HepG2 (cell line): ENCODE measurements at regions not wholly inside any gene's neighbourhood (a gene's known extent, or its start where the extent isn't known, plus 50 kb on each side); places are given as distances from the start of the nearest gene placed in this dataset.
A peak's percentile ranks its signal among the peaks of the same experiment; 100 is the strongest.

Experiments
- ATAC-seq: fragments of 200-7000 bp; cut with Tn5 transposase; 3 replicates; pipeline ENCODE4 v1.9.1; 2020; ENCODE audit warnings: mild to moderate bottlenecking, moderate library complexity
- BruUV-seq: library from RNA; stranded (reverse); fragments of 400-500 nt; replicated peaks from 2 replicates; lab custom pipeline; 2021; lab: Mats Ljungman, UMichigan
- CTCF ChIA-PET: fragments of 300-600 bp; formaldehyde crosslinking; extraction: SDS; loops from one replicate; lab custom pipeline; 2021; ENCODE audit warnings: low total read pairs, inconsistent platforms, low intra/inter-chr PET ratio; lab: Yijun Ruan, JAX
- POLR2A ChIA-PET: fragments of 350-600 bp; sonication (Branson Sonifier 250); formaldehyde crosslinking; loops from one replicate; lab custom pipeline; 2020; ENCODE audit warnings: antibody characterized with exemption, inconsistent platforms; lab: Yijun Ruan, JAX
- DNase-seq: peaks from one replicate; pipeline ENCODE4 v3.0.0-alpha.2; 2015; ENCODE audit warnings: low spot score
- FAIRE-seq: peaks from 3 replicates; lab custom pipeline; 2011; peaks lifted over from hg19 to GRCh38; lab: Jason Lieb, UNC
- H2AFZ ChIP-seq: one replicate; pipeline ENCODE4 v1.6.1; 2011; ENCODE audit warnings: low read length, inconsistent platforms
- H3K27ac ChIP-seq: fragments of 300-600 bp; 3 replicates; pipeline ENCODE4 v1.8.0; 2011; ENCODE audit warnings: mixed run types, mild to moderate bottlenecking, mixed read lengths, low read length, inconsistent platforms; ENCODE audit not compliant: insufficient read depth; ENCODE audit errors: extremely low read length
- H3K27me3 ChIP-seq, 2 experiments: fragments of 200-600 bp in 1 of 2; 2 replicates in 1 of 2; 3 replicates in 1 of 2; pipeline versions ENCODE4 v1.6.0 to v1.8.0; 2011; ENCODE audit warnings: low read length in 2 of 2, mild to moderate bottlenecking in 2 of 2, moderate library complexity in 2 of 2, inconsistent platforms in 1 of 2; ENCODE audit not compliant: insufficient read depth in 2 of 2, control insufficient read depth in 1 of 2
- H3K36me3 ChIP-seq, 2 experiments: fragments of 200-600 bp in 1 of 2; replicated peaks in 1 of 2; 2 replicates in 1 of 2; 3 replicates in 1 of 2; pipeline versions ENCODE4 v1.5.1 to v1.8.0; 2011; ENCODE audit warnings: low read length in 2 of 2, inconsistent platforms in 1 of 2; ENCODE audit not compliant: insufficient read depth in 2 of 2, control insufficient read depth in 1 of 2
- H3K4me1 ChIP-seq: 2 replicates; pipeline ENCODE4 v1.5.1; 2012; ENCODE audit warnings: low read length, inconsistent platforms; ENCODE audit not compliant: insufficient read depth
- H3K4me2 ChIP-seq: 2 replicates; pipeline ENCODE4 v1.6.0; 2011; ENCODE audit warnings: low read depth, low read length, inconsistent platforms
- H3K4me3 ChIP-seq, 3 experiments: fragments of 200-600 bp in 1 of 3; sonication (generic), shearing (Covaris generic) in 1 of 3; replicated peaks in 1 of 3; 2 replicates each; pipeline ENCODE4 v1.5.1; 2011 to 2016; ENCODE audit warnings: low read length in 3 of 3, inconsistent platforms in 2 of 3, low read depth in 2 of 3, mild to moderate bottlenecking in 2 of 3, control low read depth in 1 of 3, mixed read lengths in 1 of 3; ENCODE audit not compliant: insufficient read depth in 1 of 3
- H3K79me2 ChIP-seq: one replicate; pipeline ENCODE4 v1.6.1; 2011; ENCODE audit warnings: low read length, inconsistent platforms; ENCODE audit not compliant: insufficient read depth
- H3K9ac ChIP-seq: 2 replicates; pipeline ENCODE4 v1.6.0; 2011; ENCODE audit warnings: mild to moderate bottlenecking, low read depth, low read length, inconsistent platforms; ENCODE audit not compliant: insufficient read depth
- H3K9me3 ChIP-seq: 2 replicates; pipeline ENCODE4 v1.5.1; 2012; ENCODE audit warnings: mild to moderate bottlenecking, low read length
- H4K20me1 ChIP-seq: 2 replicates; pipeline ENCODE4 v1.6.0; 2011; ENCODE audit warnings: inconsistent platforms, mild to moderate bottlenecking, low read length, moderate library complexity; ENCODE audit not compliant: insufficient read depth
- FOXO1 ChIP-seq: sonication (generic); formaldehyde crosslinking; IDR thresholded peaks from 2 replicates; pipeline ENCODE4 v1.4.0; 2020; ENCODE audit warnings: missing genetic modification reagents
- HNF4A ChIP-seq: sonication (generic); formaldehyde crosslinking; IDR thresholded peaks from 2 replicates; pipeline ENCODE4 v1.4.0; 2020; ENCODE audit warnings: missing genetic modification reagents
- HNRNPUL1 ChIP-seq: fragments of 200-400 bp; formaldehyde crosslinking; IDR thresholded peaks from 2 replicates; pipeline ENCODE4 v1.6.1; 2017; ENCODE audit warnings: low read depth, mild to moderate bottlenecking, low read length, moderate library complexity
- KAT7 ChIP-seq: IDR thresholded peaks from 2 replicates; pipeline ENCODE4 v1.6.1; 2018; ENCODE audit warnings: borderline replicate concordance, missing compliant biosample characterization
- NR0B2 ChIP-seq: sonication (generic); formaldehyde crosslinking; IDR thresholded peaks from 2 replicates; pipeline ENCODE4 v1.4.0; 2020; ENCODE audit warnings: mild to moderate bottlenecking, missing genetic modification reagents
- NR2F1 ChIP-seq, 2 experiments: fragments of 450-650 bp in 1 of 2; formaldehyde crosslinking in 1 of 2; IDR thresholded peaks; 2 replicates each; pipeline versions ENCODE4 v1.5.0 to v1.6.1; 2016 to 2020; ENCODE audit warnings: mild to moderate bottlenecking in 1 of 2, missing compliant biosample characterization in 1 of 2, missing genetic modification reagents in 1 of 2, moderate library complexity in 1 of 2
- PRMT3 ChIP-seq: sonication (generic); formaldehyde crosslinking; IDR thresholded peaks from 2 replicates; pipeline ENCODE4 v1.8.1; 2022; ENCODE audit warnings: low read depth, mild to moderate bottlenecking, moderate library complexity, missing genetic modification reagents, borderline replicate concordance
- RAD21 ChIP-seq: fragments of 450-650 bp; formaldehyde crosslinking; IDR thresholded peaks from 2 replicates; pipeline ENCODE4 v1.5.0; 2020; ENCODE audit warnings: mild to moderate bottlenecking
- SOX5 ChIP-seq: IDR thresholded peaks from 2 replicates; pipeline ENCODE4 v1.6.1; 2016; ENCODE audit warnings: borderline replicate concordance
- TAF1 ChIP-seq: sonication (generic); formaldehyde crosslinking; IDR thresholded peaks from 2 replicates; pipeline ENCODE4 v1.4.0; 2020; ENCODE audit warnings: missing genetic modification reagents
- XBP1 ChIP-seq: sonication (generic); formaldehyde crosslinking; IDR thresholded peaks from 2 replicates; pipeline ENCODE4 v1.5.0; 2020; ENCODE audit warnings: missing genetic modification reagents
- ZBTB49 ChIP-seq: sonication (generic); formaldehyde crosslinking; IDR thresholded peaks from 2 replicates; pipeline ENCODE4 v1.4.0; 2020; ENCODE audit warnings: missing genetic modification reagents, borderline replicate concordance
- ZNF160 ChIP-seq: sonication (generic); formaldehyde crosslinking; IDR thresholded peaks from 2 replicates; pipeline ENCODE4 v1.8.0; 2022; ENCODE audit warnings: mild to moderate bottlenecking, inconsistent platforms, missing genetic modification reagents
- ZNF484 ChIP-seq: sonication (generic); formaldehyde crosslinking; IDR thresholded peaks from 2 replicates; pipeline ENCODE4 v1.5.1; 2020; ENCODE audit warnings: mild to moderate bottlenecking, low read depth, missing genetic modification reagents, borderline replicate concordance
- ZNF614 ChIP-seq: IDR thresholded peaks from 2 replicates; pipeline ENCODE4 v1.6.1; 2018; ENCODE audit warnings: missing biosample characterization, missing genetic modification reagents, inconsistent platforms, borderline replicate concordance
- ZNF850 ChIP-seq: sonication (generic); formaldehyde crosslinking; conservative IDR thresholded peaks from 2 replicates; pipeline ENCODE4 v1.9.0; 2021; ENCODE audit warnings: mild to moderate bottlenecking, missing genetic modification reagents
- ZNF883 ChIP-seq: sonication (generic); formaldehyde crosslinking; IDR thresholded peaks from 2 replicates; pipeline ENCODE4 v1.5.1; 2020; ENCODE audit warnings: mild to moderate bottlenecking, missing genetic modification reagents; ENCODE audit errors: not compliant biosample characterization
- WGBS: methylation state at CpG from one replicate; pipeline ENCODE4 v1.1.6; 2017; ENCODE audit warnings: low lambda C conversion rate; 5-methylcytosine and 5-hydroxymethylcytosine counted together
- in situ Hi-C: cut with HindIII; loops from 2 replicates; pipeline ENCODE4 v1.10.0; 2017; ENCODE audit warnings: low pct_unique_long_range_greater_than_20kb; ENCODE audit not compliant: extremely low pct_ligation_motif_present
- intact Hi-C: fragments of 100-400 bp; cut with micrococcal nuclease; formaldehyde crosslinking; loops from one replicate; pipeline ENCODE4 v1.10.0; 2022; ENCODE audit not compliant: unreplicated experiment
- TF ChIP-seq, protein P1 (sequence below): sonication (generic); formaldehyde crosslinking; IDR thresholded peaks from 2 replicates; pipeline ENCODE4 v1.5.1; 2020; ENCODE audit warnings: mild to moderate bottlenecking, missing genetic modification reagents, moderate library complexity
- TF ChIP-seq, protein P2 (sequence below): fragments of 450-650 bp; IDR thresholded peaks from 2 replicates; pipeline ENCODE4 v1.6.1; 2017
- TF ChIP-seq, protein P3 (sequence below), 2 experiments: fragments of 450-650 bp in 1 of 2; sonication (generic) in 1 of 2; formaldehyde crosslinking; IDR thresholded peaks; 2 replicates each; pipeline versions ENCODE4 v1.5.0 to v1.8.0; 2020 to 2022; ENCODE audit warnings: mild to moderate bottlenecking in 1 of 2, missing genetic modification reagents in 1 of 2

DNA sequence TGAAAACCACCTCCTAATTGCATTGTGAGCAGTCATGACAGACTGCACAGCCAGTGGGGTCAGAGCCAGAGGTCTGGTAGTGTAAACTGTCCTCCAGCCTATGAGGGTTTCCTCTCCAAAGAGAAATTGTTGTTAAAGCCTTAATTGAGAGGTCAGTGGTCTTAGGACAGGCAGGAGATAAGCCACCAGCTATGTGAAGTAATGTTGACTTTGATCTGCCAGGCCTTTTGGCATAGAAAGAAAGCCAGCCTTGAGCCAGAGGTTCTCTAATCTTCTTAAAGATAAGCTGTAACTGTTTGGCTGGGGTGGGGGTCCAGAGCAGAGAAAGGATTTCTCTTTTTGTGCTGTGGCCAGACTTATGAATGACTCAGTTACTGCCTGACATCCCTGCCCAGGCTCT is 248.4 kb downstream of the WDR11 start (continued):
- TF ChIP-seq ZNF484 (CRISPR knock-in tag) (no peak), PRMT3 (CRISPR knock-in tag) (no peak), SOX5 (no peak), ZBTB49 (no peak), HNF4A (CRISPR knock-in tag) (peak; percentile 59), ZNF614 (CRISPR knock-in tag) (no peak)

GRCh38 chr10:121101561-121101960 is 250.4 kb downstream of the WDR11 start:
- H3K4me1 ChIP-seq, result peaks cover 25% of the 10 kb centered on the region
- no peaks in the 10 kb centered on the region for H4K20me1 ChIP-seq
- DNase-seq, result no peak
- H3K79me2 ChIP-seq, result no peaks in the 10 kb centered on the region
- CTCF ChIA-PET, result no interaction called here
- no peak overlapping the region for H3K9ac ChIP-seq
- WGBS, result 64% methylated on average over 4 of the region's 4 CpGs
- no peak for FAIRE-seq
- no peak overlapping the region for H3K4me3 ChIP-seq
- in situ Hi-C loops, result no loop called here
- no TSS peak for BruUV-seq
- H3K9me3 ChIP-seq, result no peaks in the 10 kb centered on the region
- H3K36me3 ChIP-seq, result no peaks in the 10 kb centered on the region
- no peak overlapping the region for H2AFZ ChIP-seq
- H3K4me2 ChIP-seq, result no peak overlapping the region
- no peaks in the 10 kb centered on the region for H3K27me3 ChIP-seq
- H3K27ac ChIP-seq, result no peak overlapping the region
- ATAC-seq, result no peak
- POLR2A ChIA-PET, result no interaction called here
- intact Hi-C loops, result no loop called here
- TF ChIP-seq ZNF160 (no peak), XBP1 (CRISPR knock-in tag) (no peak), TAF1 (CRISPR knock-in tag) (no peak), NR2F1 (CRISPR knock-in tag; IDR thresholded peaks at IDR 0.05) (no peak), FOXO1 (CRISPR knock-in tag) (no peak), KAT7 (no peak), NR0B2 (CRISPR knock-in tag) (no peak), ZNF850 (CRISPR knock-in tag) (no peak), RAD21 (CRISPR knock-in tag) (no peak), ZNF883 (CRISPR knock-in tag) (no peak), HNRNPUL1 (no peak)
- TF ChIP-seq, protein P1, sequence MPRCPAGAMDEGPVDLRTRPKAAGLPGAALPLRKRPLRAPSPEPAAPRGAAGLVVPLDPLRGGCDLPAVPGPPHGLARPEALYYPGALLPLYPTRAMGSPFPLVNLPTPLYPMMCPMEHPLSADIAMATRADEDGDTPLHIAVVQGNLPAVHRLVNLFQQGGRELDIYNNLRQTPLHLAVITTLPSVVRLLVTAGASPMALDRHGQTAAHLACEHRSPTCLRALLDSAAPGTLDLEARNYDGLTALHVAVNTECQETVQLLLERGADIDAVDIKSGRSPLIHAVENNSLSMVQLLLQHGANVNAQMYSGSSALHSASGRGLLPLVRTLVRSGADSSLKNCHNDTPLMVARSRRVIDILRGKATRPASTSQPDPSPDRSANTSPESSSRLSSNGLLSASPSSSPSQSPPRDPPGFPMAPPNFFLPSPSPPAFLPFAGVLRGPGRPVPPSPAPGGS (CRISPR knock-in tag), result no peak
- TF ChIP-seq, protein P2, sequence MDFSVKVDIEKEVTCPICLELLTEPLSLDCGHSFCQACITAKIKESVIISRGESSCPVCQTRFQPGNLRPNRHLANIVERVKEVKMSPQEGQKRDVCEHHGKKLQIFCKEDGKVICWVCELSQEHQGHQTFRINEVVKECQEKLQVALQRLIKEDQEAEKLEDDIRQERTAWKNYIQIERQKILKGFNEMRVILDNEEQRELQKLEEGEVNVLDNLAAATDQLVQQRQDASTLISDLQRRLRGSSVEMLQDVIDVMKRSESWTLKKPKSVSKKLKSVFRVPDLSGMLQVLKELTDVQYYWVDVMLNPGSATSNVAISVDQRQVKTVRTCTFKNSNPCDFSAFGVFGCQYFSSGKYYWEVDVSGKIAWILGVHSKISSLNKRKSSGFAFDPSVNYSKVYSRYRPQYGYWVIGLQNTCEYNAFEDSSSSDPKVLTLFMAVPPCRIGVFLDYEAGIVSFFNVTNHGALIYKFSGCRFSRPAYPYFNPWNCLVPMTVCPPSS, result no peak
- TF ChIP-seq, protein P3, sequence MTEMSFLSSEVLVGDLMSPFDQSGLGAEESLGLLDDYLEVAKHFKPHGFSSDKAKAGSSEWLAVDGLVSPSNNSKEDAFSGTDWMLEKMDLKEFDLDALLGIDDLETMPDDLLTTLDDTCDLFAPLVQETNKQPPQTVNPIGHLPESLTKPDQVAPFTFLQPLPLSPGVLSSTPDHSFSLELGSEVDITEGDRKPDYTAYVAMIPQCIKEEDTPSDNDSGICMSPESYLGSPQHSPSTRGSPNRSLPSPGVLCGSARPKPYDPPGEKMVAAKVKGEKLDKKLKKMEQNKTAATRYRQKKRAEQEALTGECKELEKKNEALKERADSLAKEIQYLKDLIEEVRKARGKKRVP (CRISPR knock-in tag; IDR thresholded peaks at IDR 0.05), result no peak
